GM13976 (cell line): ENCODE measurements at regions not wholly inside any gene's neighbourhood (a gene's known extent, or its start where the extent isn't known, plus 50 kb on each side); places are given as distances from the start of the nearest gene placed in this dataset.

Source experiments
- DNase-seq: peaks from one replicate; pipeline ENCODE4 v3.0.0; 2012; ENCODE audit warnings: low spot score
- CTCF ChIP-seq: IDR thresholded peaks from 2 replicates; pipeline ENCODE4 v1.5.1; 2012; ENCODE audit warnings: borderline replicate concordance, mild to moderate bottlenecking; ENCODE audit not compliant: insufficient read depth; ENCODE audit errors: extremely low read depth, missing control alignments, control extremely low read depth
- in situ Hi-C: fragments of 300-500 bp; cut with MboI; formaldehyde crosslinking; loops from one replicate; pipeline ENCODE4 v1.12.0; 2022; ENCODE audit warnings: low sequenced_read_pairs, mixed read lengths, inconsistent platforms; ENCODE audit not compliant: unreplicated experiment

GRCh38 chr1:232372431-232372830 is 257.5 kb downstream of the SIPA1L2 start:
- no peak for DNase-seq
- TF ChIP-seq CTCF: no peak
- in situ Hi-C loops: no loop called here

GRCh38 chr1:232369451-232370296 is 260.3 kb downstream of the SIPA1L2 start:
- DNase-seq: no peak
- in situ Hi-C loops: no loop called here
- TF ChIP-seq CTCF: no peak

- no peak for DNase-seq
- TF ChIP-seq CTCF: no peak
- in situ Hi-C loops: no loop called here
These were observed 261.1 kb downstream of the SIPA1L2 start for GRCh38 chr1:232368821-232369321.

- no peak for DNase-seq
- in situ Hi-C loops: no loop called here
- no peak for TF ChIP-seq CTCF
These were observed 262.6 kb downstream of the SIPA1L2 start for GRCh38 chr1:232367293-232367692.

- in situ Hi-C loops: no loop called here
- no peak for TF ChIP-seq CTCF
- no peak for DNase-seq
These were observed 265.1 kb downstream of the SIPA1L2 start for GRCh38 chr1:232364654-232365382.

- in situ Hi-C loops: no loop called here
- TF ChIP-seq CTCF: no peak
- DNase-seq: no peak
These were observed 266.9 kb downstream of the SIPA1L2 start for GRCh38 chr1:232363008-232363407.
